Endodermal cell (in vitro differentiated cells): ENCODE measurements at regions not wholly inside any gene's neighbourhood (a gene's known extent, or its start where the extent isn't known, plus 50 kb on each side); places are given as distances from the start of the nearest gene placed in this dataset.

Source experiments
- DNase-seq: peaks from one replicate; pipeline ENCODE4 v3.0.0-alpha.2; 2017
- H3K27ac ChIP-seq: 2 replicates; pipeline ENCODE4 v1.5.1; 2013; ENCODE audit warnings: mild to moderate bottlenecking, low read depth, low read length, moderate library complexity
- H3K27me3 ChIP-seq: 2 replicates; pipeline ENCODE4 v1.6.1; 2013; ENCODE audit warnings: mild to moderate bottlenecking, low read length, moderate library complexity; ENCODE audit not compliant: insufficient read depth, control insufficient read depth, poor library complexity, severe bottlenecking
- H3K36me3 ChIP-seq: 2 replicates; pipeline ENCODE4 v1.7.0; 2013; ENCODE audit warnings: mild to moderate bottlenecking, low read length, moderate library complexity; ENCODE audit not compliant: control insufficient read depth, insufficient read depth
- H3K4me1 ChIP-seq: one replicate; pipeline ENCODE4 v1.7.0; 2013; ENCODE audit warnings: low read length; ENCODE audit not compliant: control insufficient read depth, insufficient read depth
- H3K4me3 ChIP-seq: 2 replicates; pipeline ENCODE4 v1.5.1; 2013; ENCODE audit warnings: mild to moderate bottlenecking, low read length, moderate library complexity
- H3K9ac ChIP-seq: 2 replicates; pipeline ENCODE4 v1.6.1; 2013; ENCODE audit warnings: mild to moderate bottlenecking, low read length, moderate library complexity; ENCODE audit not compliant: poor library complexity, severe bottlenecking; ENCODE audit errors: extremely low read depth
- H3K9me3 ChIP-seq: 2 replicates; pipeline ENCODE4 v1.6.1; 2013; ENCODE audit warnings: mild to moderate bottlenecking, low read length, moderate library complexity; ENCODE audit not compliant: control insufficient read depth
- H3K27ac Mint-ChIP-seq: 2 replicates; pipeline ENCODE4 v1.8.0; 2020; ENCODE audit warnings: mixed read lengths
- H3K27me3 Mint-ChIP-seq: 2 replicates; pipeline ENCODE4 v1.8.0; 2021; ENCODE audit warnings: mild to moderate bottlenecking, mixed read lengths; ENCODE audit not compliant: insufficient read depth
- H3K36me3 Mint-ChIP-seq: 2 replicates; pipeline ENCODE4 v1.8.0; 2020; ENCODE audit warnings: low read depth, mixed read lengths
- H3K4me1 Mint-ChIP-seq: 2 replicates; pipeline ENCODE4 v1.8.0; 2020; ENCODE audit warnings: mixed read lengths
- H3K4me3 Mint-ChIP-seq: 2 replicates; pipeline ENCODE4 v1.8.0; 2020; ENCODE audit warnings: mild to moderate bottlenecking, moderate library complexity, mixed read lengths
- H3K9me3 Mint-ChIP-seq: 2 replicates; pipeline ENCODE4 v1.8.0; 2020; ENCODE audit warnings: mild to moderate bottlenecking, mixed read lengths
- CTCF ChIP-seq: fragments of 200-600 bp; sonication (generic); conservative IDR thresholded peaks from 2 replicates; pipeline ENCODE4 v1.5.0; 2021; ENCODE audit warnings: antibody characterized with exemption, mild to moderate bottlenecking
- WGBS, 2 experiments: methylation state at CpG; one replicate each; pipeline versions ENCODE4 v1.1.5 to v1.1.7; 2013; ENCODE audit warnings: missing lambda C conversion rate in 2 of 2, mixed read lengths in 1 of 2; ENCODE audit not compliant: insufficient coverage in 1 of 2, insufficient read length in 1 of 2; 5-methylcytosine and 5-hydroxymethylcytosine counted together

- Histone ChIP-seq H3K4me3 (no peak overlapping the region), H3K27ac (no peak overlapping the region), H3K9me3 (no peaks in the 10 kb centered on the region), H3K9ac (no peak overlapping the region), H3K27me3 (no peaks in the 10 kb centered on the region), H3K36me3 (no peaks in the 10 kb centered on the region), H3K4me1 (peaks cover 3% of the 10 kb centered on the region)
- H3K27ac Mint-ChIP-seq = no peak overlapping the region
- H3K36me3 Mint-ChIP-seq = peaks cover 9% of the 10 kb centered on the region
- DNase-seq = no peak
- 83 to 100% methylated on average over 1 to 2 of the region's 2 CpGs for WGBS, 2 experiments
- H3K27me3 Mint-ChIP-seq = no peaks in the 10 kb centered on the region
- no peak for TF ChIP-seq CTCF
- H3K4me3 Mint-ChIP-seq = no peak overlapping the region
- peaks cover 7% of the 10 kb centered on the region for H3K4me1 Mint-ChIP-seq
- no peaks in the 10 kb centered on the region for H3K9me3 Mint-ChIP-seq
Measured at GRCh38 chr12:24530689-24531088, 418.2 kb downstream of the BCAT1 start.

GRCh38 chr12:24527102-24527501 is 421.8 kb downstream of the BCAT1 start:
- no peaks in the 10 kb centered on the region for H3K4me1 ChIP-seq
- peaks cover 14% of the 10 kb centered on the region for H3K9me3 ChIP-seq
- no peak overlapping the region for H3K9ac ChIP-seq
- H3K36me3 ChIP-seq = no peaks in the 10 kb centered on the region
- Mint-ChIP-seq H3K27me3 (no peaks in the 10 kb centered on the region), H3K27ac (no peak overlapping the region), H3K4me3 (no peak overlapping the region), H3K4me1 (no peaks in the 10 kb centered on the region), H3K36me3 (peaks cover 19% of the 10 kb centered on the region), H3K9me3 (peaks cover 16% of the 10 kb centered on the region)
- no peaks in the 10 kb centered on the region for H3K27me3 ChIP-seq
- H3K27ac ChIP-seq = no peak overlapping the region
- no peak for TF ChIP-seq CTCF
- no peak for DNase-seq
- no peak overlapping the region for H3K4me3 ChIP-seq

- Histone ChIP-seq H3K9me3 (peaks cover 47% of the 10 kb centered on the region), H3K27ac (no peak overlapping the region), H3K36me3 (no peaks in the 10 kb centered on the region), H3K4me3 (no peak overlapping the region), H3K4me1 (no peaks in the 10 kb centered on the region), H3K27me3 (no peaks in the 10 kb centered on the region), H3K9ac (no peak overlapping the region)
- 100% methylated on average over 1 of the region's 1 CpG; no CpG with 5 or more reads in 1 of the 2 experiments for WGBS, 2 experiments
- Mint-ChIP-seq H3K27ac (no peak overlapping the region), H3K36me3 (peaks cover 23% of the 10 kb centered on the region), H3K9me3 (peaks cover 49% of the 10 kb centered on the region), H3K4me3 (no peak overlapping the region), H3K4me1 (no peaks in the 10 kb centered on the region), H3K27me3 (no peaks in the 10 kb centered on the region)
- no peak for TF ChIP-seq CTCF
- DNase-seq = no peak
Measured at GRCh38 chr12:24522736-24523135, 426.2 kb downstream of the BCAT1 start.
